Fibroblast of lung (primary cell): ENCODE measurements at regions not wholly inside any gene's neighbourhood (a gene's known extent, or its start where the extent isn't known, plus 50 kb on each side); places are given as distances from the start of the nearest gene placed in this dataset.

Experiments used
- DNase-seq, 2 donors: peaks; one replicate each; pipeline versions ENCODE4 v3.0.0 to v3.0.0-alpha.2; 2010; ENCODE audit warnings: low read depth in 2 of 2
- H2AFZ ChIP-seq: 2 replicates; pipeline ENCODE4 v1.5.1; 2012; ENCODE audit warnings: low read length, control low read depth, inconsistent platforms
- H3K27ac ChIP-seq: 2 replicates; pipeline ENCODE4 v1.5.1; 2011; ENCODE audit warnings: low read length, control low read depth; ENCODE audit not compliant: insufficient read depth
- H3K27me3 ChIP-seq: 2 replicates; pipeline ENCODE4 v1.5.1; 2011; ENCODE audit warnings: mild to moderate bottlenecking, low read length; ENCODE audit not compliant: control insufficient read depth, insufficient read depth
- H3K36me3 ChIP-seq: 2 replicates; pipeline ENCODE4 v1.5.1; 2011; ENCODE audit warnings: low read length; ENCODE audit not compliant: control insufficient read depth, insufficient read depth
- H3K4me1 ChIP-seq: 2 replicates; pipeline ENCODE4 v1.5.1; 2011; ENCODE audit warnings: low read length; ENCODE audit not compliant: control insufficient read depth, insufficient read depth; ENCODE audit errors: extremely low read depth
- H3K4me2 ChIP-seq: 2 replicates; pipeline ENCODE4 v1.5.1; 2011; ENCODE audit warnings: low read length, control low read depth; ENCODE audit not compliant: insufficient read depth; ENCODE audit errors: extremely low read depth
- H3K4me3 ChIP-seq, 4 experiments: fragments of 200-600 bp in 1 of 4; sonication (generic) in 1 of 4; replicated peaks in 1 of 4; 2 replicates each; pipeline ENCODE4 v1.5.1; 2011 to 2016; ENCODE audit warnings: low read length in 4 of 4, low read depth in 3 of 4, mild to moderate bottlenecking in 3 of 4, control low read depth in 2 of 4, inconsistent platforms in 1 of 4, mixed read lengths in 1 of 4; ENCODE audit not compliant: insufficient read depth in 1 of 4; ENCODE audit errors: control extremely low read depth in 1 of 4
- H3K79me2 ChIP-seq: 2 replicates; pipeline ENCODE4 v1.5.1; 2012; ENCODE audit warnings: mild to moderate bottlenecking, low read length, inconsistent platforms; ENCODE audit not compliant: control insufficient read depth, insufficient read depth
- H3K9ac ChIP-seq: 2 replicates; pipeline ENCODE4 v1.5.1; 2011; ENCODE audit warnings: mild to moderate bottlenecking, low read length, control low read depth; ENCODE audit not compliant: insufficient read depth
- H3K9me3 ChIP-seq: 2 replicates; pipeline ENCODE4 v1.5.1; 2012; ENCODE audit warnings: low read depth, low read length; ENCODE audit not compliant: control insufficient read depth, insufficient read depth
- H4K20me1 ChIP-seq: 2 replicates; pipeline ENCODE4 v1.5.1; 2011; ENCODE audit warnings: low read length; ENCODE audit not compliant: control insufficient read depth, insufficient read depth; ENCODE audit errors: extremely low read depth
- EZH2 ChIP-seq: IDR thresholded peaks from 2 replicates; pipeline ENCODE4 v1.5.1; 2012; ENCODE audit warnings: low read length, control low read depth, mild to moderate bottlenecking; ENCODE audit errors: missing control alignments
- TF ChIP-seq, protein P1 (sequence below), 2 donors: IDR thresholded peaks in 1 of 2; conservative IDR thresholded peaks in 1 of 2; 1 replicate in 1 of 2; 2 replicates in 1 of 2; pipeline ENCODE4 v1.5.1; 2011 to 2012; ENCODE audit warnings: low read length in 2 of 2, control low read depth in 1 of 2, inconsistent platforms in 1 of 2, low read depth in 1 of 2, mild to moderate bottlenecking in 1 of 2

DNA sequence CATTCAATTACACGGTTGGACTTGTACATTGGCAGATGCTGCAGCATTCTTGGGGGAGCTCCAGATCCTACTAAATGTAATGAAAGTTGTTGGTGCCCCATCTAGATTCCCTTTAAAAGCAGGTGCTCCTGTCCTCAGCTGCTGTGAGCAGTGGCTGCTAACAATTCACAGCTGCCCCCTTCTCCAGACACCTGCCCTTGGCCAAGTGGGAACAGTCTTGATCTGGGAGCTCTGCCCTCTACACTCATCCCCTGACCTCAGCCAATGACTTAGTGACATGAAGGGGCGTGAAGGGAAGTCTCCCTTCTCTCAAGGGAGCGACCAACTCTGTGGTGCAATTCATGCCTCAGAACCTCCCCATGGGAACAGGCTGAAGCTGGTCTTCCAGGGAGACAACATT, 125.7 kb downstream of the EIF4E start:
- Histone ChIP-seq H3K27ac (no peak overlapping the region), H3K9me3 (no peaks in the 10 kb centered on the region), H3K36me3 (no peaks in the 10 kb centered on the region), H2AFZ (no peak overlapping the region), H4K20me1 (no peaks in the 10 kb centered on the region), H3K4me2 (no peak overlapping the region), H3K9ac (no peak overlapping the region), H3K4me1 (no peaks in the 10 kb centered on the region), H3K79me2 (no peaks in the 10 kb centered on the region), H3K27me3 (no peaks in the 10 kb centered on the region), H3K4me3 (no peak overlapping the region)
- TF ChIP-seq, protein P1, sequence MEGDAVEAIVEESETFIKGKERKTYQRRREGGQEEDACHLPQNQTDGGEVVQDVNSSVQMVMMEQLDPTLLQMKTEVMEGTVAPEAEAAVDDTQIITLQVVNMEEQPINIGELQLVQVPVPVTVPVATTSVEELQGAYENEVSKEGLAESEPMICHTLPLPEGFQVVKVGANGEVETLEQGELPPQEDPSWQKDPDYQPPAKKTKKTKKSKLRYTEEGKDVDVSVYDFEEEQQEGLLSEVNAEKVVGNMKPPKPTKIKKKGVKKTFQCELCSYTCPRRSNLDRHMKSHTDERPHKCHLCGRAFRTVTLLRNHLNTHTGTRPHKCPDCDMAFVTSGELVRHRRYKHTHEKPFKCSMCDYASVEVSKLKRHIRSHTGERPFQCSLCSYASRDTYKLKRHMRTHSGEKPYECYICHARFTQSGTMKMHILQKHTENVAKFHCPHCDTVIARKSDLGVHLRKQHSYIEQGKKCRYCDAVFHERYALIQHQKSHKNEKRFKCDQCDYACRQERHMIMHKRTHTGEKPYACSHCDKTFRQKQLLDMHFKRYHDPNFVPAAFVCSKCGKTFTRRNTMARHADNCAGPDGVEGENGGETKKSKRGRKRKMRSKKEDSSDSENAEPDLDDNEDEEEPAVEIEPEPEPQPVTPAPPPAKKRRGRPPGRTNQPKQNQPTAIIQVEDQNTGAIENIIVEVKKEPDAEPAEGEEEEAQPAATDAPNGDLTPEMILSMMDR (conservative IDR thresholded peaks at IDR 0.05 in 1 of 2, IDR thresholded peaks at IDR 0.05 in 1 of 2; ENCODE audit: low read depth in 1 of 2, low read length in 2 of 2): no peak
- no peak for TF ChIP-seq EZH2
- no peak for DNase-seq

GRCh38 chr4:98802770-98803198, 126.1 kb downstream of the EIF4E start:
- Histone ChIP-seq H3K36me3 (no peaks in the 10 kb centered on the region), H3K9ac (no peak overlapping the region), H2AFZ (no peak overlapping the region), H3K27me3 (peaks cover 2% of the 10 kb centered on the region), H3K4me1 (no peaks in the 10 kb centered on the region), H3K9me3 (no peaks in the 10 kb centered on the region), H3K27ac (no peak overlapping the region), H3K4me2 (no peak overlapping the region), H3K4me3 (no peak overlapping the region), H4K20me1 (no peaks in the 10 kb centered on the region), H3K79me2 (no peaks in the 10 kb centered on the region)
- TF ChIP-seq, protein P1 (conservative IDR thresholded peaks at IDR 0.05 in 1 of 2, IDR thresholded peaks at IDR 0.05 in 1 of 2; ENCODE audit: low read depth in 1 of 2, low read length in 2 of 2): no peak
- TF ChIP-seq EZH2: no peak
- DNase-seq: peak in 1 of 2 donors; percentile 48

GRCh38 chr4:98801259-98801725, 127.6 kb downstream of the EIF4E start:
- Histone ChIP-seq H3K9me3 (no peaks in the 10 kb centered on the region), H4K20me1 (no peaks in the 10 kb centered on the region), H3K36me3 (no peaks in the 10 kb centered on the region), H3K79me2 (no peaks in the 10 kb centered on the region), H2AFZ (no peak overlapping the region), H3K27ac (no peak overlapping the region), H3K27me3 (peaks cover 2% of the 10 kb centered on the region), H3K9ac (no peak overlapping the region), H3K4me1 (no peaks in the 10 kb centered on the region), H3K4me3 (no peak overlapping the region), H3K4me2 (no peak overlapping the region)
- TF ChIP-seq EZH2: no peak
- TF ChIP-seq, protein P1 (conservative IDR thresholded peaks at IDR 0.05 in 1 of 2, IDR thresholded peaks at IDR 0.05 in 1 of 2; ENCODE audit: low read depth in 1 of 2, low read length in 2 of 2): no peak
- no peak for DNase-seq
